Naive thymus-derived CD4-positive, alpha-beta T cell (primary cell): ENCODE measurements at regions not wholly inside any gene's neighbourhood (a gene's known extent, or its start where the extent isn't known, plus 50 kb on each side); places are given as distances from the start of the nearest gene placed in this dataset.

Experiments used
- ATAC-seq: fragments of 150-1000 bp; cut with Tn5 transposase; 2 replicates; pipeline ENCODE4 v1.10.0; 2021; ENCODE audit warnings: mild to moderate bottlenecking, moderate library complexity
- CTCF ChIA-PET: fragments of 350-600 bp; sonication (Branson Sonifier 250); formaldehyde crosslinking; loops from one replicate; lab custom pipeline; 2021; ENCODE audit warnings: antibody characterized with exemption; lab: Charles Lee
- POLR2A ChIA-PET: fragments of 350-600 bp; sonication (Branson Sonifier 250); formaldehyde crosslinking; loops from one replicate; lab custom pipeline; 2021; ENCODE audit warnings: antibody characterized with exemption, inconsistent platforms; lab: Charles Lee
- DNase-seq, 9 donors: peaks; one replicate each; pipeline versions ENCODE4 v3.0.0 to v3.0.0-alpha.2; 2020 to 2022; ENCODE audit warnings: mixed read lengths in 1 of 9
- H3K27ac ChIP-seq: one replicate; pipeline ENCODE4 v1.7.0; 2013; ENCODE audit warnings: mild to moderate bottlenecking, low read depth, low read length, moderate library complexity
- H3K27me3 ChIP-seq, 2 donors: one replicate each; pipeline ENCODE4 v1.7.0; 2013; ENCODE audit warnings: low read length in 2 of 2, mild to moderate bottlenecking in 2 of 2, moderate library complexity in 2 of 2; ENCODE audit not compliant: control insufficient read depth in 2 of 2, insufficient read depth in 2 of 2
- H3K36me3 ChIP-seq, 3 experiments: 1 replicate in 2 of 3; 2 replicates in 1 of 3; pipeline ENCODE4 v1.7.0; 2013; ENCODE audit warnings: low read length in 3 of 3, mild to moderate bottlenecking in 3 of 3, moderate library complexity in 1 of 3; ENCODE audit not compliant: insufficient read depth in 3 of 3, control insufficient read depth in 2 of 3
- H3K4me1 ChIP-seq, 2 donors: one replicate each; pipeline ENCODE4 v1.7.0; 2013; ENCODE audit warnings: low read length in 2 of 2, mild to moderate bottlenecking in 2 of 2, moderate library complexity in 1 of 2; ENCODE audit not compliant: control insufficient read depth in 2 of 2, insufficient read depth in 2 of 2
- H3K4me3 ChIP-seq: 2 replicates; pipeline ENCODE4 v1.7.0; 2013; ENCODE audit warnings: mild to moderate bottlenecking, low read length
- H3K9me3 ChIP-seq, 3 experiments: 1 replicate in 2 of 3; 2 replicates in 1 of 3; pipeline ENCODE4 v1.7.0; 2013; ENCODE audit warnings: low read length in 3 of 3; ENCODE audit not compliant: control insufficient read depth in 2 of 3
- H3K27ac Mint-ChIP-seq, 9 donors: one replicate each; pipeline ENCODE4 v1.8.0; 2020 to 2022; ENCODE audit warnings: mixed read lengths in 9 of 9, mild to moderate bottlenecking in 8 of 9, moderate library complexity in 5 of 9, inconsistent platforms in 2 of 9
- H3K27me3 Mint-ChIP-seq, 5 donors: one replicate each; pipeline ENCODE4 v1.8.0; 2021 to 2022; ENCODE audit warnings: mixed read lengths in 5 of 5, mild to moderate bottlenecking in 1 of 5
- H3K36me3 Mint-ChIP-seq, 5 donors: one replicate each; pipeline ENCODE4 v1.8.0; 2020 to 2022; ENCODE audit warnings: mixed read lengths in 5 of 5, mild to moderate bottlenecking in 3 of 5, inconsistent platforms in 1 of 5
- H3K4me1 Mint-ChIP-seq, 7 donors: one replicate each; pipeline ENCODE4 v1.8.0; 2020 to 2022; ENCODE audit warnings: mixed read lengths in 7 of 7, mild to moderate bottlenecking in 3 of 7, inconsistent platforms in 1 of 7
- H3K4me3 Mint-ChIP-seq, 10 donors: one replicate each; pipeline ENCODE4 v1.8.0; 2020 to 2022; ENCODE audit warnings: mild to moderate bottlenecking in 10 of 10, mixed read lengths in 10 of 10, moderate library complexity in 6 of 10, inconsistent platforms in 2 of 10
- H3K9me3 Mint-ChIP-seq, 11 donors: one replicate each; pipeline ENCODE4 v1.8.0; 2020 to 2022; ENCODE audit warnings: mixed read lengths in 11 of 11, mild to moderate bottlenecking in 4 of 11, inconsistent platforms in 1 of 11, moderate library complexity in 1 of 11
- intact Hi-C, 2 donors: fragments of 100-400 bp; cut with micrococcal nuclease; formaldehyde crosslinking; loops; one replicate each; pipeline ENCODE4 v1.15.1; 2023

DNA sequence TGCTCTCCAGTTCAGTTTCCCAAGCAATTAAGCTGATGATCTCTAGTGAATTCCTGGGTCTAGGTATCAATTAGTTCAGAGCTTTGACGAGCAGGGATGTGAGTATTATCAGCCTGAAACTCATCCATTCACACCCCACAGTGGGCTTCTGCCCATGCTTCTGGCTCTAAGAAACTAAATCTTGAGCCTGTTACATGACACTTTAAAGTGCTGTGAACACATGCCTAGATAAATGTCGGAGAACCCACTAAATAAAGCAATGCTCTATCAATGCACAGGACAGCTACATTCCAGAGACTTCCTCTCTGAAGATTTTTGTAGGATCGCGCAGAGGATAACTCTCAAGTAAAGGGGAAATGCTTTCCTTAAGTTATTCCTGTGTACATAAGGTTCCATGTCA lies 356.5 kb upstream of the TNP1 start:
- Histone ChIP-seq H3K27ac (no peak overlapping the region), H3K4me1 (no peaks in the 10 kb centered on the region), H3K9me3 (no peaks in the 10 kb centered on the region), H3K27me3 (no peaks in the 10 kb centered on the region), H3K36me3 (no peaks in the 10 kb centered on the region), H3K4me3 (no peak overlapping the region)
- Mint-ChIP-seq H3K27me3 (peaks cover 0 to 19% (median 4%) of the 10 kb centered on the region in 5 donors), H3K27ac (no peak overlapping the region), H3K4me1 (peaks cover 0 to 21% (median 0%) of the 10 kb centered on the region in 7 donors), H3K4me3 (no peak overlapping the region), H3K36me3 (peaks cover 0 to 7% (median 0%) of the 10 kb centered on the region in 5 donors), H3K9me3 (peaks cover 0 to 8% (median 0%) of the 10 kb centered on the region in 11 donors)
- CTCF ChIA-PET, result no interaction called here
- no peak for ATAC-seq
- intact Hi-C loops, result no loop called here
- DNase-seq, result no peak
- POLR2A ChIA-PET, result no interaction called here

DNA sequence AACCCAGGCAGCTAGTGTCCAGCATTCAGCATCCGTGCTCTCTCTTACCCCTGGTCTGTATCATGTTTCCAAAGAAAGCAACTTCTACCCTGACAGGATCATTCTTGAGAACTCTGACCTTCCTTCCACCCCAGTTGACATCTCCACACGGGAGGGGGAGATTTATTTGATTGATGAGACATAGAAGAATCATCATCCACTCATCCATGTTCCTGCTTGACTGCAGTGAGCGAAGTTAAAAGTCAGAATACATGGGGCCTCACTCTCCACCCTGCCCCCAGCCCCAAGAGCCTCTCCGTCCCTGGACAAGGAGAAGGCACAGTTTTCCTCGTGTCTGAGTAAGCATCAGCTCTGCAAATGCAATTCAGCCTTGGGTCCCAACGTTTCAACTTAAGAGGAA lies 356.0 kb upstream of the TNP1 start:
- H3K9me3 Mint-ChIP-seq, result peaks cover 0 to 8% (median 0%) of the 10 kb centered on the region in 11 donors
- Histone ChIP-seq H3K36me3 (no peaks in the 10 kb centered on the region), H3K27ac (no peak overlapping the region), H3K4me3 (no peak overlapping the region), H3K27me3 (no peaks in the 10 kb centered on the region), H3K4me1 (no peaks in the 10 kb centered on the region), H3K9me3 (no peaks in the 10 kb centered on the region)
- ChIA-PET CTCF (no interaction called here), POLR2A (no interaction called here)
- DNase-seq, result no peak
- no peak overlapping the region for H3K4me3 Mint-ChIP-seq
- peaks cover 0 to 4% (median 0%) of the 10 kb centered on the region in 5 donors for H3K36me3 Mint-ChIP-seq
- ATAC-seq, result no peak
- H3K4me1 Mint-ChIP-seq, result peaks cover 0 to 21% (median 0%) of the 10 kb centered on the region in 7 donors
- no peak overlapping the region for H3K27ac Mint-ChIP-seq
- intact Hi-C loops, result no loop called here
- peaks cover 0 to 19% (median 8%) of the 10 kb centered on the region in 5 donors for H3K27me3 Mint-ChIP-seq

DNA sequence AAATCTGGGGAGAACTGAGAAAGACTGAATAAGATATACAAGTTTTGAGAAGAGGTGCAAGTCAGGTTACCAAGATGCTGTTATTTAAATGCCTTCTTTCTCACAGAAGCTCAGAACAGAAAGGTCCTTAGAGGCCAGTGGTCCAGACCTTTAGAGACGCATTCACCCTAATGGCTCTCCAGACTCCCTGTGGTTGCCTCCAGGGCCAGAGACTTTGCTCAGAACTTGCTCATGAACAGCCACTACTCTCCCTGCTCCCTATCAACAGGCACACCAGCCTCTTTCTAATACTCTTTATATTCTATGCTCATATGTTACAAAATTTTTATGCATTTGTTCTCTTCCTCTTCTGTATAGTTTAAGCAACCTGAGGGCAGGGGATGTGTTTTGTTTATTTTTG lies 349.0 kb upstream of the TNP1 start:
- Mint-ChIP-seq H3K36me3 (peaks cover 0 to 4% (median 0%) of the 10 kb centered on the region in 5 donors), H3K4me3 (no peak overlapping the region), H3K4me1 (peaks cover 0 to 4% (median 0%) of the 10 kb centered on the region in 7 donors), H3K27ac (no peak overlapping the region), H3K9me3 (peaks cover 0 to 13% (median 0%) of the 10 kb centered on the region in 11 donors), H3K27me3 (peaks cover 18 to 39% (median 22%) of the 10 kb centered on the region in 5 donors)
- ATAC-seq (no peak), DNase-seq (no peak)
- CTCF ChIA-PET, result no interaction called here
- no peaks in the 10 kb centered on the region for H3K4me1 ChIP-seq
- H3K36me3 ChIP-seq, result no peaks in the 10 kb centered on the region
- H3K27ac ChIP-seq, result no peak overlapping the region
- intact Hi-C loops, result no loop called here
- H3K27me3 ChIP-seq, result no peaks in the 10 kb centered on the region
- no peak overlapping the region for H3K4me3 ChIP-seq
- POLR2A ChIA-PET, result no interaction called here
- no peaks in the 10 kb centered on the region for H3K9me3 ChIP-seq

DNA sequence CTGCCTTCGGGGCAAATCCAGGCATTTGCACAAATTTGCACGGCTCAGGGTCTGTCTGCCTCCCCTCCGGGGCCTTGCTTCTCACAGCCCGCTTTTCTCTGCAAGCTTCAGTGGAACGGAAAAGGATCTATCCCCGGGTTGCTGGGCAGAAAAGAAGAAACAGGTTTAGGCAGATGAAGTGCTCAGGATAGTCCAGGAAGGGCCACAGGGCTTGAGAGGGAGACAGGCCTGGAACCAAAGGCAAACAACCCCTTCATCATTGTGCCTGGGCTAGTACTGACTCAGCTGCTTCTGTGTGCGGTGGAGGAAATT lies 347.8 kb upstream of the TNP1 start:
- Histone ChIP-seq H3K4me1 (no peaks in the 10 kb centered on the region), H3K27me3 (no peaks in the 10 kb centered on the region), H3K36me3 (no peaks in the 10 kb centered on the region), H3K4me3 (no peak overlapping the region), H3K9me3 (no peaks in the 10 kb centered on the region), H3K27ac (no peak overlapping the region)
- DNase-seq (no peak), ATAC-seq (no peak)
- Mint-ChIP-seq H3K27me3 (peaks cover 20 to 43% (median 27%) of the 10 kb centered on the region in 5 donors), H3K36me3 (peaks cover 0 to 4% (median 0%) of the 10 kb centered on the region in 5 donors), H3K9me3 (peaks cover 0 to 13% (median 1%) of the 10 kb centered on the region in 11 donors), H3K4me3 (no peak overlapping the region), H3K27ac (no peak overlapping the region), H3K4me1 (peaks cover 0 to 4% (median 0%) of the 10 kb centered on the region in 7 donors)
- ChIA-PET POLR2A (no interaction called here), CTCF (no interaction called here)
- intact Hi-C loops, result no loop called here

DNA sequence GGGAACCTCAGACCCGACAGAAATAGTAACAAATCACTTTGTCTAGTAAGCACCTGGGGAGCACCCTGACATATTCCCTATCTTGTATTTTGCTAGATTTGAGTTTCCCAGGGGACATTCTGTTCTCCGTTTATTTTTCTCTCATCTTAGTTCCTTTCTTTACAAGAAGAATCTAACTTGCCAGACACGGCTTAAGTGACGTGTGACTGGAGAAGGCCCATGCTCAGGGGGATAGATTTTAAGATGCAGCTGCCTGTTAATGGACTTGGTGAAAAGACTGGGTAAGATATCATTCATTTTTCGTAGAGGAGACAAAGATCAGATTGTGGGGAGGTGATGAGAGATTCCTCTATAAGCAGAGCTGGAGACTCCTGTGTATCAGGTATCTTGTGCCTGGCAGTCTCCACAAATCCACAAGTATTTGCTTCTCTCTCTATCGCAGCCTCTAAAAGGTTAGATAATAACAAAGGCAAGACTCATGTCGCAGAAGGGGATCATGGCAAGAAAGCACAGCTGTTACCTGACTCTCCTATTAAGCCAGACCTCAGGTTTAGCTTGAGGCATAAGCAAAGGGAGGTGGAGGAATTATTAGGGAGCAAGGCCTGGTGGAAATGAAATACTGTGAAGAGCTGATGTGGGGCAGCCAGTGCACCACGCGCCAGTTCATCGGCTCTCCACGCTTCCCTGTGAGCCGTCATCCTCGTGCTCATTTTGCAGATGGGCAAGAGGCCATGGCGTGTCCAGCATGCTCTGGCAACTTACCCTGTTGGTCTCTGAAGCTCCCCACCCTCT lies 347.2 kb upstream of the TNP1 start:
- Histone ChIP-seq H3K4me3 (no peak overlapping the region), H3K36me3 (no peaks in the 10 kb centered on the region), H3K4me1 (no peaks in the 10 kb centered on the region), H3K9me3 (no peaks in the 10 kb centered on the region), H3K27me3 (no peaks in the 10 kb centered on the region), H3K27ac (no peak overlapping the region)
- no peak for ATAC-seq
- no peak for DNase-seq
- peaks cover 0 to 10% (median 1%) of the 10 kb centered on the region in 11 donors for H3K9me3 Mint-ChIP-seq
- peaks cover 0 to 4% (median 0%) of the 10 kb centered on the region in 5 donors for H3K36me3 Mint-ChIP-seq
- peaks cover 20 to 44% (median 24%) of the 10 kb centered on the region in 5 donors for H3K27me3 Mint-ChIP-seq
- H3K4me3 Mint-ChIP-seq, result no peak overlapping the region
- ChIA-PET CTCF (no interaction called here), POLR2A (no interaction called here)
- intact Hi-C loops, result no loop called here
- H3K4me1 Mint-ChIP-seq, result peaks cover 0 to 4% (median 0%) of the 10 kb centered on the region in 7 donors
- H3K27ac Mint-ChIP-seq, result no peak overlapping the region

DNA sequence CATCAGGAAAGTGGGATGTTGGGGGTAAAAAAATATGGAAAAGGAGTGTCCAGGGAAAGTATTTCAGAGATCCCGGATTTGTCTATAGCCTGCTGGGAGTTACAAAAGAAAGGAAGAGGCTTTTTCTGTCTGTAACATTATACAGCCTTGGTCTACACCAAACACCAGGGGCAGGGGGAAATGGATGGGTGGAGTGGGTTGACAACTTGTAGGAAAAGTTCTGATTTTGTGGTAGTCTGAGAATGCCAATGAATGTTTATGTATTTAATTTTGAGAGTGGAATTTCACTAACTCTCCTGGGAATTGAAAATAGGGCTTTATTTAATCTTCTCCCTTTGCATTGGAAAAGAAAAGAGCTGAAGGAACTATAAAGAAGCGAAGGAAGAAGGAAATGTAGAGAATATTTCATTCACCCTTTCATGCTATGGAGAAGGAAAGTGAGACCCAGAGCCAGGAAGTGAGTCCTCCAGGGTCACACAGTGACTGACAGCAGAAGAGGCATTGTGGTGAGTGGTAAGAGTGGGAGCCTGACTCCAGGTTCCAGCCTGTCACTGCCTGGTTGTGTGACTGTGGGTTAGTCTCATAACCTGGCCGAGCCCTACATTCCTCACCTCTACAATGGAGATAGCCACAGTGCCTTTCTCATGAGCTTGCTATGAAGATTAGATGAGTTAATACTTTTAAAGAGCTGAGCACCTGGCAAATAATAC lies 346.3 kb upstream of the TNP1 start:
- Histone ChIP-seq H3K9me3 (no peaks in the 10 kb centered on the region), H3K36me3 (no peaks in the 10 kb centered on the region), H3K4me1 (no peaks in the 10 kb centered on the region), H3K27me3 (no peaks in the 10 kb centered on the region), H3K27ac (no peak overlapping the region), H3K4me3 (no peak overlapping the region)
- H3K36me3 Mint-ChIP-seq, result peaks cover 0 to 4% (median 0%) of the 10 kb centered on the region in 5 donors
- no peak overlapping the region for H3K4me3 Mint-ChIP-seq
- CTCF ChIA-PET, result no interaction called here
- peaks cover 0 to 10% (median 1%) of the 10 kb centered on the region in 11 donors for H3K9me3 Mint-ChIP-seq
- intact Hi-C loops, result no loop called here
- peaks cover 0 to 4% (median 0%) of the 10 kb centered on the region in 7 donors for H3K4me1 Mint-ChIP-seq
- no peak overlapping the region for H3K27ac Mint-ChIP-seq
- POLR2A ChIA-PET, result no interaction called here
- H3K27me3 Mint-ChIP-seq, result peaks cover 18 to 48% (median 24%) of the 10 kb centered on the region in 5 donors
- no peak for DNase-seq
- ATAC-seq, result no peak
